GM18520 (cell line): ENCODE measurements at regions not wholly inside any gene's neighbourhood (a gene's known extent, or its start where the extent isn't known, plus 50 kb on each side); places are given as distances from the start of the nearest gene placed in this dataset.

Experiments used
- ATAC-seq: cut with Tn5 transposase; IDR thresholded peaks from one replicate; pipeline ENCODE4 v1.9.1; 2021; ENCODE audit not compliant: unreplicated experiment

DNA sequence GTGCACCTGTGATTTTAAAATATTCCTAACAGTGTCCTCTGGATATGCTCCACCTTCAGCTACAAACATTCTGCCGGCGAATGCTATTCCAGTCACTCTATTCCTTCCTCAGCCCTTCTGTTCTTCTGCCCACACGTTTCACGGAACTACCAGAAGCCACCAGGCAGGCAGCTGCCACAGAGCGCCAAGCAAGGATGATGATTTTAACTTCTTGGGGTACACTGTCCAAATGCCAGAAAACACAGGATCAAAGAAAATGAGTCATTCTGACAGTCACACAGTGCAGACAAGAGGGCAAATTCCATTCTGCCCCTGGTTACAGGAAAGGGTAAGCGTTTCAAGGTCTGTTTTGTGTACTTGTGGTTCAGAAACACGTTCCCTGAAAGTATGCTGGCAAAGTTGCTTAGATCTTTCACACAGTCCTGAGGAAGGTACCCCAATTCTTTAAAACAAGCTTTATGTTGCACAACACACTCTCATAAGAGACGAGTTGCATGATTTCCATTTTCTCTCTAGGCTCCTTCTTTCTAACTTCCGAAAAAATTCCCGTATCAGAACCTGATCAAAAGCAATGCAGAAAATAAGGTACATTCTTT lies 508.3 kb upstream of the PKN2 start:
- ATAC-seq, result no peak

DNA sequence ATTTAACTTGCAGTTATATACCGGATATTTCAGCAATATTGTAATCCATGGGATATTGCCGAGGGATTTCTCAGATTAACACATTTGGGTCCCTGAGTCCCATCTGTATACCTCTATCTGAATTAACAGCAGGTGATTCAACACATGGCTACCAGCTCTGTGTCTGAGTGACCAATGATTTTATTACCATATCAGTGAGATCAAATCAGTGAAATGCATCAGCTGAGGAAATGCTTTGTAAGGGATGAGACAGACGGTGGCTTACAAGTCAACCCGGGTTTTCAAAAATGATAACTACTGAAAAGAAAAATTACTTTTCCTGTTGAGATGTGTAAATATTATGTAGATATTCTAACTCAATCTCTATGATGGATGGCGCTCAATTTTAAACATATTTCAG lies 504.1 kb upstream of the PKN2 start:
- no peak for ATAC-seq

DNA sequence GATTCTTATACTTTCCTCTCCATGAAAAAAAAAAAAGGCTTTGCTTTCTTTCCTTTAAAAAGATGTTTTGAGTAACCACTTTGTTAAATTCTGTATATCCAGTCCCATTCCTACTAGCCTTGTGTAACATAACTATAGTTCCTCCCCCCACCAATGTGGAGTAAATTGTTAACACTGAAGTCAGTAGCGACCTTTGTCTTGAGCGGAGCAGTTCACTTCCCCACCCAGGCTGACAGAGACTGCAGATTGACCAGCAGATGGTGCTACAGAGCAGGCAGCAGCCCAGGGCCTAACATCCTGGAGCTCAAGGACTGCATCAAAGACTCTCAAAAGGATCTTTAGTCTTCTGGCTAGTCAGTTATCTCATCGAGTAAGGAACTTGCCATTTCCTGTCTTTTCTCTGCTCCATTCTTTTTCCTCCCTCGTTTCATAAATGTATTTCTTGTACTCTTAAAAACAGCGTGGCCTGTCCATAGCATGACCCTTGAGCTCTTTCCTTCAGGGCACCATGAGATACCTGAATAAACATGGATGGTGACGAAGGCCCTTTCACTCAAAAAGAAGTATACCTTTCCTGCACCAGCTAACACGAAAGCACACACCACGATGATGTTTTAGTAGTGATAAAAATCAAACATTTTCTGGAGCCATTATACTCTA lies 503.5 kb upstream of the PKN2 start:
- peak; percentile 88 for ATAC-seq

DNA sequence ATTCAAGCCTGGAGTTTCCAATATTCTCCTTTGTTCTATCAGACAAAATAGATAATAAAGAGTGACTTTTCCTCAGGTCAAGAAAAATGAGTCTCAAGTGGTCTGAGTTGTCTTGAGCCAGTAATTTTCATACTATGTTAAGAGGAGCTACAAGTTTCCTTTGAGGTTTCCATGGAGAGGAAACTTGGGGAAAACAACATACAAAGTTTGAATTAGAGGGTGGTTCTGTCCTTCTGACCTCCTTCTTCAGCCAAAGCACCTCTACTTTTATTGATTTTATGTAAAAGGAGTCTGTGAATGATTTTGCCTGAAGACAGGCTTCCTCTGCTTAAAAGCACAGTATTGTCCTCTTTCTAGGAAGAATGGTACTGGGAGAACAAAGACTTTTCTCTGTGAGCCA lies 497.2 kb upstream of the PKN2 start:
- ATAC-seq, result no peak

DNA sequence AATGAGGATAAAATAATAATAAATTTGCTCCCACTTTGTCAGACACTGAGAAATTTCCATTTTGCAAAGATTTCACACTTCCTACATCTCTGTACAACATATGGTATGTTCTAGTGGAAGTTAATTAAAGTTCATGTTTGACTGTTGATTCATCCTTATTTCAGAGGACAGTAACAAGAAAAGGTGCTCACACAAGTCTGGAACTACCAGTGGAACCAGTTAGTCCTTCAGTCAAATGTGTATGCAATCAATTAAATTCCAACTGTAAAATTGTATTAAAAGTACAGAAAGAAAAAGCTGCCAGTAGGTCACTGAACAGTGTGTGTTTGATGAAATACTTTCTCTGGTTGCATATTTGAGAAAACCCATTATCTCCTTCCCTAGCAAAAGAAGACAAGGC lies 496.0 kb upstream of the PKN2 start:
- no peak for ATAC-seq

DNA sequence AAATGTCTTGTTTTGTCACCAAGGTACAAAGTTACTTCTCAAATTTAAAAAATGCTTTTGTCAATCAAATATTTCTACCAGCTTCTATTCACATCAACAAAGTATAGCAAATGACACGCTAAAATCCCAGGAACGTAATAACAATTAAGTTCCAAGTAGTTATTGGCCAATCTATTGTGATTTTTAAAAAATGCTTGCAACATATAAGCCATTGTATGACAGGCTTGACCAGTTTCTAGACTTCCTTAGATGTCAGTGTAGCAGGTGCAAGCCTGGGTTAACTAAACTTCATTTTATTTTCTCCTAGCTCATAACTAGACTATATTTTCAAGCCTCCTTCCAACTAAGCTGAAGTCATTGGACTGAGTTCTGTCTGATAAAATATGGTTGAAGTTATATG lies 494.5 kb upstream of the PKN2 start:
- no peak for ATAC-seq

DNA sequence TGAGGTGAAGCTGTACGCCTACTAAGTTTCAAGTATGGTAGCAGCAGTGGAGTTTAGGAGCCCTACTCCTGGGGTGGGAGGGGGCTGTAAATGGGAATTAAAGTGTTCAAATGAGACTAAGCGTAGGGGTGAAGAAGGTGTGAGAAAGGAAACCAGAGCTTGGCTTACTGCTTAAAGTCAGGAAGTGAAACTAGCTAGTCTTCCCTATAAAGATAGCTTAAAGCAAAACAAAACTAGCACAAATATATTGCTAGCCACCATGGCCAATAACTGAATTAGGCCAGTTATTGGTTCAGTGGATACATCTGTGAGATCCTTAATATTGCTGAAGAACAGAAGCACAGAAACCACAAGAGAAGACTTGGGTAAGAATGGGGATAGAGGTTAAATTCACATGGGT lies 492.2 kb upstream of the PKN2 start:
- peak; percentile 79 for ATAC-seq

DNA sequence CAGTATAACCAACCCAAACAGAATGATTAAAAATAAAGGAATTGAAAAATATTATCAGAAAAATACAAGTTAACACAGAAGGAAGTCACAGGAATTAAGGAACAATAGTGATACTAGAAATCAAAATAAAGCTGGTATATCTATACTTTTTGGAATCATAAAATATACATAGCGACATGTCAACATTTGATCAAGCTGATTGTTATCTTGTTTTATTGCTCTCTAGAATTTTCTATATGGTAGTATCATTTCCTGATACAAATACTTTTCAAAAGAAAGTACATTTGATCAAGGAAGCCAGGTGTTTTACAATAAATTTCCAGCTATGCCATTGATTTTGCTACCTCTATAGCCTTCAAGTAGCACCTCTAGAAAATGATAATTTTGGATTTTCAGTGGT lies 489.5 kb upstream of the PKN2 start:
- no peak for ATAC-seq

DNA sequence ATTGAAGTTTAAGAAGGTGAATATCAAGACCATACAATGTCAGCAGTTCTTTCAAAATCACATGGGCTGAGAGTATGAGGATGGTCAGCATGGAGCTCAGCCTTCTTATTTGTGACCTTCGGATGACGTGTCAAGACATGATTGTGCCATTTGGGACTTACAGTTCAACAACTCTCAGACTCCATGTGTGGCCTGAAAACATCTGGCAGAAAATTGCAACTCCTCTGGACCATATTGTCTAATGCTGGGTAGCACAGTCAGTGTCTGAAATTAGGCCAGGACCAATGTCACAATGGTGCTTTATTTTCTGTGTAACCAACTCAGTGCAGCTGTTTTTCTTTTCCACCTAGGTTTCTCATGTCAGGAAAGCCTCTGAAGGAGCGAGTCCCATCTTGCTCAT lies 483.5 kb upstream of the PKN2 start:
- no peak for ATAC-seq

DNA sequence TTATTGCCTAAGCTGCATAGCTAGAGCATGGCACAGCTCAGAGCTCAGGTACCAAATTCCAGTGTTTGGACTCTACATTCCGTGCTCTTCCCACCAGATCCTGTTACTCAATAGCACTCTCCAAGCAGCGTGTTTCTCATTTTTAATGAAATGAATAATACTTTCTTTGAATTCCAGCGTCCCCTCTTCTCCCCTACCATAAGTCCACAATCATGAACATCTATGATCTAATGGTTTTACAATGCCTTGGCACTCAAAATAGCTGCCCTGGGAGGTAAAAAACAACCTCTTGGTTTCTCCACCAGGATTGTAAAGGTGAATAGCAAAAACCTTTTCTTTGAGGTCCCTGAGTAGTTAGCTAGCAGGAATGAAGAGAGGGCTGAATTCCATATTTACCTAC lies 480.0 kb upstream of the PKN2 start:
- ATAC-seq, result no peak

DNA sequence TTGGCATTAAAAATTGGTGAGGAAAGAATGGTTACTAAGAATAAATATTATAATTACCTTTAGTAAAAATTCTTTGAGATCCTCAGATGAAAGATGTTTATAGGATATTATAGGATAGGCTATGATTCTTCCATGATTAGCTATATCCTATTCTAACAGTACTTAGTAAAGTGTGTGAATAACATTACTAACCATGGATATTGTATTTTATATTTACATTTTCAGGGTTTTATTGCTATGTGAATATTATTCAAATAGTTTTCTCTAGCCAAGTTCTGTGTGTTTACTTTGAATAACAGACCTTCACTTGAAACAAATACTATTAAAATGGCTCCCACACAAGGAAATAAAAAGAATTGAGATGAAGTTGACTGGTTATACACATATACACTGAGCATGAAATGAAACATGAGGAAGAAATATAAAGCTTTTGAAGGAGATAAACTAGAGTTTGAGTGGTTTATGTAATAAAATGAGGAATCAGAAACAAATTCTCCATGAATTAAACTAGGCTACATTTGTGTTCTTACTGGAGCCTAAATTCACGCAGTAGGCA lies 479.4 kb upstream of the PKN2 start:
- no peak for ATAC-seq

DNA sequence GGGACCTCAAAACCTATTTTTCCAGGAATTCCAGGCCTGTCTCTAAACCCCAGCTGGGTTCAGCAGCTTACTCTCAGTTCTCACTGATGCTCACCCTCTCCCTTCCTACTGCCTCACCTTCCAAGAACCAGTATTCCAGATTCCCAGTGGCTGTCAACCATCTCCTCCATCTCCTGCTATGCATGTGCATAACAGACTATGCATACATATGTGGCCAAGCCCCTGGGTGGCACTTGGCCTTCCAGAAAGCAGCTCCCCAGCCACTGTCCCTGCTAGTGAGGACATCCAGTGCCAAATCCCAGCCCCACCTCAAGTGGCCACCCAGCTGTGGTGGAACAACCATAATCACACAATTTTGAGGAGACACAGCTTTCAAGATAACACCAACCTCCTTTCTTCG lies 475.7 kb upstream of the PKN2 start:
- no peak for ATAC-seq

DNA sequence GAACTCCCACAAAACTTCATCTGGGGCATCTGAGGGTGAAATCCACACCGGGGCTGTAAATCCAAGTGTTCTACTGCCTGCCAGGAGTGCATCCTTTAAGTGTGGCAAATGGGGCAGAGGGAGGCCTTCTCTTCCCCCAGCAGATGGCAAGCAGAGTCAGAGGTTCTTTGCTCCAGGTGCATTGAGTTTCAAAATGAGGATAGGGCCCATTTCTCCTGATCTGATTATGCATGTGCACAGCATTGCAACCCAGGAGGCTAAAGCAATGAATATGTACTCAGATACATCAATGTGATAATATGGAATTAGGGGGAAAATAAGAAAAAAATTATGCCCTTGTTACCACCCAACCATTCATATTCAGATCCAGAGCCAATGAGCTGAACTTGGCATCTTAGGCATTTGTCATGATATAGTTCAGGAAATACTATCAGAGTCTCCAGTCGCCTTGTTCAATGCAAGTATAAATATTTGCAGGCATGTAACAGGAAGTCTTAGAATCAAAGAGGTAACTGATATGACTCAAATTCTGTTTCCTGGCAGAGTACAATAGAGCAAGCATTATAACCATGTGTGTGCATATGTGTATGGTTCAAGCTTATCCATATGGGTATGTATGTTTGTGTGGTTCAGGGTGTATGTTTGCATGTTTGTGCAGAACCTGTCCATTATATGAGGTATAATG lies 473.8 kb upstream of the PKN2 start:
- no peak for ATAC-seq

DNA sequence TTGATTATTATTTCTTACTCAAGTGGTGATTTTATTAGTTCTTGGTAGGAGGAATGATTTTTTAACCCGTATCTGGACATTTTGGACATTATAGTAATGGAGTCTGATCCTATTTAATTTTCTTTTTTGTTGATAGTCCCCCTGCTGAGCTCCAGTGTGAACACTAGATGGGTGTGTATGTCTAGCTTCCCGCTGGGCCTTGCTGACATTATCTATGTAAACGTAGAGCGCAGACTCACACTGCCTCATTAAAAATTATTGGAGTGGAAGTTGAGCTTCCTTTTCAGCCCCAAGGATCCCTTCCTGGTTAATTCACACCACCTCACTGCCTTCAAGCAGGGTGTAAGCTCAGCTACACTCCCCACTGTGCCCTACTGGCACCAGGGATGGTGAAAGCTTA lies 467.6 kb upstream of the PKN2 start:
- no peak for ATAC-seq

DNA sequence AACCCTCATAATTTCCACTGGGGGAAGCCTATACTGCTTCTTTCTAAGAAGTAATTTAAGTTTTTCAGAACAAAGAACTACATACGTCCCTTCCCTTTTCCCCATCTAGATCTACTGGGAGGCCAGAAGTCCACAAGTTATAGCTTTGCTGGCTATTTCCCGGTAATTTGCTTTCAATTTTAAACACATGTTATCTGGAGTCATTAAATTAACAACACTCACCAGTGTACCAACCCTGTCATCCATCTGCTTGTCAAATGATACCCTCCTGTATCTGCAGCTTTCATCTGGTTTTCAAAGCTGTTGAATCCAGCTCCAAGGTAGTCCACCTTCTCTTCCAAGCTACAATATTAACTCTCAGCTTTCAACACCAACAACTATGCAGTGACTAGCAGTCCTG lies 466.7 kb upstream of the PKN2 start:
- no peak for ATAC-seq

DNA sequence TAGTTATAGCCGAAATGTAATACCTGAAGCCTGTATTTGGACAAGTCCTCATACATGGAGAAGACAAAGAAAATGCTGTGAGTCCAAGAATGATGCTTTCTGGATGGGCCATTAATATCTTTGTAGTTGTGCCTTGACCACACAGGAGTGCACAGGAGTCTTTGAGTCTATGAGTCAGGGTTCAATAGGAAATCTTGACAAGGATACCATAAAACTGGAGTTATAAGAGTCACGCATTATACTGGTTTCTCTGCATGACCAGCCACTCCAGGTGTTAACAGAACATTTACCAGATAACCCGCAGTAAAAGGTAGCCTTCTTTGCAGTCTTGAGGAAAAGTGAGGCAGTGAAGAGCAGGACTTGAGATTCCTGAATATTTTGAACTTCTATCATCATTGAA lies 464.6 kb upstream of the PKN2 start:
- ATAC-seq, result no peak

DNA sequence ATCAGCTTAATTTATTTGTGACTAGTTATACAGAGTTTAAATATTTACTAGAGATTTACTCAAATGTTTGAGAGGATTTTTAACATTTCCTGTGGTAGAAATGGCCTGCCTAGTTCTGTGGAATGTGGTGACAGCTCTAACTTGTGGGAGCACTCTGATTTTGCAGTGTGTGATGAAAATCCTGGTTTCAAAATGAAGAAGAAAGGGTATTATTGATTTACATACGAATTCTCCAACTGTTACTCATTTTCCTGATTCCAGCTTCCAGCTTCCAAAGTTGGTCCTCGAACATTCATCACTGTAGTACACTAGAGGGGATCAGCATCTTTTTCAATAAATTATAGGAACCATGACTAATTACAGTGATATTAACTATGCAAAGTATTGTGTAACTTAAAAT lies 462.7 kb upstream of the PKN2 start:
- ATAC-seq, result no peak

DNA sequence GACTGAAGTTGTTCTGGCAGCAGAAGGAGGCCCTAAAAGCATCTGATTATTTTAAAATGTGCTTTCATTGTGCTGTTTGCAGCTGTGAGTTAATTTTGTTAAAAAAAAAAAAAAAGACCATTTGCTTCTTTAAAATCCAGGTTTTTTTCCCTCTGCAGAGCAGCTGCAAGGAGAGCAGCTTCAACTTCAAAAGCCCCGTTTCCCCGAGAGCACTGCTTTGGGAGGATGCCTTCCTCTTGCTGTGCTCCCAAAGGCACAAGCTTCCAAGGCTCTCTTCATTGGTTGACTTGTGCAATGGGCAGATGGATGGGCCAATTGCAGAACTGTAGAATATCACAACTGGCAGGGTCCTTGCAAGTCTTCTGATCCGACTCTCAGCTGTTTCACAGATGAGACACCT lies 459.2 kb upstream of the PKN2 start:
- no peak for ATAC-seq

DNA sequence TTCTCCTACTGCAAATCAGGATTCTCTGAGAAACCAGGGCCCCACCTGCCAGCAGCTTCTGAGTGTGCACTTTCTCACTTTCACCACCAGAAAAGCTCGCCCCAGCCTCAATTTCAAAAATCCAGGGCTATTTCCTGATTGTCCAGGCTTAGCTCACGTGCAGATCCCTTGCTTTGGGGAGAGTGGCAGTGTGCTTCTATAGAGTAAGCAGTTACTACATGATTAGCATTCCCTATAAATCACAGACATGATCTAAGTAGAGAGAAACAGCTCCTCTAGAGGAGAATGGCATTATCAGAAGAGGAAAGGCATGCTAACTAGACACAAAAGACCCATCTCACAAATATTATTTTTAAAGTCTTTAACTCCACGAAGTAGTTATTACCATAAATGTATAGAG lies 456.0 kb upstream of the PKN2 start:
- no peak for ATAC-seq

DNA sequence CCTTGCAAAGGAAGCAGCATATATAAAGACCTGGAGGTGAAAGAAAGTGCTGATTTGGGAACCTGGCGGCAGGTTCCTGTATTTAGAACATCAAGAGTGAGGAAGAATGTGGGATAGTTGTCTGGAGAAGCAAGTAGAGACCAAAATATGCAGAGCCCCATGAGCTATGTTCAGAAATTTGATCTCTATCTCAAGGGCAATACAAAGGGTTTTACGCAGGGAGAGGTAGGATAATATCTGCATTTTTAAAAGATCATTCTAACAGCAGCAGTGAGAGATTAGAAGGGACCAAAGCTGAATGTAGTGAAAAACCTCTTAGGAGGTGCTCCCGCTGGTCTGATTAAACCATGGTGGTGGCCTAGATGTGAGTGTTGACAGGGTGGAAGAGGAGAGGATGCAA lies 453.9 kb upstream of the PKN2 start:
- no peak for ATAC-seq

DNA sequence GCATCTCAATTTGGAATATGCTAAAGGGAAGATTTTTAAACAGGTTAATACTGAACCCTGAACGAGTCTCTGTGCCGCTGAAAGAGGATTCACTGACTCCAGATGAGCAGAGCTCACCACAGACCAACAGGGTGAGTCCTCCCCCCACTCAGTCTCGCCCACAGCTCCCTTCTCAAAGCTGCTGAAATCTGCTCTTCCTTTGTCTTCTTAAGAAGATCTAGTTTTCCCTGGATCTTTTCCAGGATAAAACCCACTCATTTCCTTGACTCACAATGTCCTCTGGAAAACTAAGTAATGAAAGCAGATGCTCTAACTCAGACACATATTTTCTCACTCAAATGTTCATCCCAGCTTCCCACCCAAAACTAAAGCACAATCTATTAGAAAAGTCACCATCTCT lies 447.0 kb upstream of the PKN2 start:
- ATAC-seq, result no peak

DNA sequence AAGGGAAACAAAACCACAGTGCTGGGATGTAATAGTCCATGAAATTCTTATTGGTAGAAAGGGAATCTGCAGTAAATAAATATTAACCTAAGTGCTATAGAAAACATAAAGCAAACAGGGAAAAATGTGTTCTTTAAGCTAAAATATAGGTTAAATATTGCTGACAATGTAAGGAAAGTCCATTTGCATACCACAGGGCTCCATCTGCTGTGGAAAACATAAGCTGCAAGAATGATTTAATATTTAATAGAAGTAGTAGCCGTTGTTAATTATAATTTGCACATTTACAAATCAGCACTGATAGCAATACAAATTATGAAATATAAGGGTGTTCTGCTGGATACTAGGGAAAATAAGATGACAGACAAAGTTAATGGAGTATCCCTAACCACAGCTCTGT lies 444.9 kb upstream of the PKN2 start:
- ATAC-seq, result no peak
